HL-60 (cell line): ENCODE measurements at regions not wholly inside any gene's neighbourhood (a gene's known extent, or its start where the extent isn't known, plus 50 kb on each side); places are given as distances from the start of the nearest gene placed in this dataset.

ENCODE experiments used
- CTCF ChIP-seq: IDR thresholded peaks from one replicate; pipeline ENCODE4 v1.5.1; 2011; ENCODE audit warnings: low read length, control low read depth, inconsistent platforms; ENCODE audit not compliant: insufficient read depth
- TF ChIP-seq, protein P1 (sequence below): IDR thresholded peaks from 2 replicates; pipeline ENCODE4 v1.6.1; 2012; ENCODE audit warnings: low read depth; ENCODE audit not compliant: insufficient replicate concordance

DNA sequence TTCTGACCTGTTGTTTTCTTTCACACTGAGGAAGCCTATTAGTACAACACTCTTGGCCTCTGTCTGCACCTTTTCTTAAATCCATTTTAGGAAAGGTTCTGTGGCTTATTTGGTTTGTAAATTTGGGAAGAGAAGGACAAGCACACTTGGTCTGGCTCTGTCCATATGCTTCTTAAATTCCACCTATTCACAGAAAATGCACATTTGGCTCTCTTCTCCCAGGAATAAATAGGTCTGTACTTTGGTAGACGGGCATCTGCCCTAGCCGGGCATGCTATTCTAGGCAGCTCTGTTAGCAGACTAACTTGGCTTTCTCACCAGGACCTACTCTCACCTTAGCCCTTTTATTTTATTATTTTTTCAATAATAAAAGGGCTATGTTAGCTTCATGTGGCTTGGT lies 1211.8 kb upstream of the SLC39A10 start:
- TF ChIP-seq CTCF: no peak
- TF ChIP-seq, protein P1, sequence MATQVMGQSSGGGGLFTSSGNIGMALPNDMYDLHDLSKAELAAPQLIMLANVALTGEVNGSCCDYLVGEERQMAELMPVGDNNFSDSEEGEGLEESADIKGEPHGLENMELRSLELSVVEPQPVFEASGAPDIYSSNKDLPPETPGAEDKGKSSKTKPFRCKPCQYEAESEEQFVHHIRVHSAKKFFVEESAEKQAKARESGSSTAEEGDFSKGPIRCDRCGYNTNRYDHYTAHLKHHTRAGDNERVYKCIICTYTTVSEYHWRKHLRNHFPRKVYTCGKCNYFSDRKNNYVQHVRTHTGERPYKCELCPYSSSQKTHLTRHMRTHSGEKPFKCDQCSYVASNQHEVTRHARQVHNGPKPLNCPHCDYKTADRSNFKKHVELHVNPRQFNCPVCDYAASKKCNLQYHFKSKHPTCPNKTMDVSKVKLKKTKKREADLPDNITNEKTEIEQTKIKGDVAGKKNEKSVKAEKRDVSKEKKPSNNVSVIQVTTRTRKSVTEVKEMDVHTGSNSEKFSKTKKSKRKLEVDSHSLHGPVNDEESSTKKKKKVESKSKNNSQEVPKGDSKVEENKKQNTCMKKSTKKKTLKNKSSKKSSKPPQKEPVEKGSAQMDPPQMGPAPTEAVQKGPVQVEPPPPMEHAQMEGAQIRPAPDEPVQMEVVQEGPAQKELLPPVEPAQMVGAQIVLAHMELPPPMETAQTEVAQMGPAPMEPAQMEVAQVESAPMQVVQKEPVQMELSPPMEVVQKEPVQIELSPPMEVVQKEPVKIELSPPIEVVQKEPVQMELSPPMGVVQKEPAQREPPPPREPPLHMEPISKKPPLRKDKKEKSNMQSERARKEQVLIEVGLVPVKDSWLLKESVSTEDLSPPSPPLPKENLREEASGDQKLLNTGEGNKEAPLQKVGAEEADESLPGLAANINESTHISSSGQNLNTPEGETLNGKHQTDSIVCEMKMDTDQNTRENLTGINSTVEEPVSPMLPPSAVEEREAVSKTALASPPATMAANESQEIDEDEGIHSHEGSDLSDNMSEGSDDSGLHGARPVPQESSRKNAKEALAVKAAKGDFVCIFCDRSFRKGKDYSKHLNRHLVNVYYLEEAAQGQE: no peak
